ENCODE measurements at regions not wholly inside any gene's neighbourhood (a gene's known extent, or its start where the extent isn't known, plus 50 kb on each side); places are given as distances from the start of the nearest gene placed in this dataset.

- no peak for TF ChIP-seq POLR2AphosphoS5 (IDR thresholded peaks at IDR 0.05; ENCODE audit: insufficient read depth in 1 of 2, low read depth in 1 of 2)
- no peak for TF ChIP-seq POLR2A (IDR thresholded peaks at IDR 0.05)
These were observed 139.6 kb upstream of the FAM20A start for GRCh38 chr17:68740555-68741447.

Measured in vagina (tissue), 2 donors.